Mesodermal cell (in vitro differentiated cells): ENCODE measurements at regions not wholly inside any gene's neighbourhood (a gene's known extent, or its start where the extent isn't known, plus 50 kb on each side); places are given as distances from the start of the nearest gene placed in this dataset.
A peak's percentile ranks its signal among the peaks of the same experiment; 100 is the strongest.

Experiments used
- H3K27ac ChIP-seq: 2 replicates; pipeline ENCODE4 v1.7.0; 2013; ENCODE audit warnings: mild to moderate bottlenecking, low read depth, low read length, moderate library complexity; ENCODE audit not compliant: severe bottlenecking
- H3K36me3 ChIP-seq: 2 replicates; pipeline ENCODE4 v1.7.1; 2013; ENCODE audit warnings: mild to moderate bottlenecking, low read length, moderate library complexity; ENCODE audit not compliant: control insufficient read depth, insufficient read depth
- H3K4me1 ChIP-seq: one replicate; pipeline ENCODE4 v1.7.1; 2013; ENCODE audit warnings: mild to moderate bottlenecking, low read length; ENCODE audit not compliant: insufficient read depth, control insufficient read depth, poor library complexity, severe bottlenecking
- H3K4me3 ChIP-seq: 2 replicates; pipeline ENCODE4 v1.7.0; 2013; ENCODE audit warnings: low read length, control low read depth, mild to moderate bottlenecking; ENCODE audit not compliant: insufficient read depth, poor library complexity, severe bottlenecking; ENCODE audit errors: extremely low read depth
- H3K9me3 ChIP-seq: 2 replicates; pipeline ENCODE4 v1.7.1; 2013; ENCODE audit warnings: mild to moderate bottlenecking, low read length, moderate library complexity; ENCODE audit not compliant: control insufficient read depth
- WGBS, 2 experiments: methylation state at CpG; one replicate each; pipeline ENCODE4 v1.1.5; 2013; ENCODE audit warnings: missing lambda C conversion rate in 2 of 2; ENCODE audit not compliant: insufficient coverage in 2 of 2; 5-methylcytosine and 5-hydroxymethylcytosine counted together

DNA sequence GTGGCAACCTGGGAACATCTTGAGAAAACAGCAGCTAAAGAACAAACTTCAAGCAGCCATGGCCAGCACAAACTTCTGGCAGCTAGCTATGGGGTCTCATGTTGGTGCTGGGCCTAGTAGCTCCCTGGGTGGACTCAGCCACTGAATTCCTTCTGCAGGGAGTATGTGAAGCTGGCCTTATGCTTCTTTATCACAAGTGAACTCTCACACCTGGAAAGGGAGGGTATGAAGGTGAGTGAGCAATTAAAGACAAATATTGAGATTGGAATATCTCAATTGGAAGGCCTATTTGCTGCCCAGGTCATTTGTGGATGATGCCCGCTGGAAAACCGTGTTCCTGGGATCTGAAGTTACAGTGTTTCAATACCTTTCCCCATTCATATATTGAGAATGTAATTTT, 153.3 kb upstream of the RPS6KA3 start:
- no CpG with 5 or more reads among the region's 2 CpGs for WGBS, 2 experiments
- no peaks in the 10 kb centered on the region for H3K36me3 ChIP-seq
- H3K27ac ChIP-seq: no peak overlapping the region

DNA sequence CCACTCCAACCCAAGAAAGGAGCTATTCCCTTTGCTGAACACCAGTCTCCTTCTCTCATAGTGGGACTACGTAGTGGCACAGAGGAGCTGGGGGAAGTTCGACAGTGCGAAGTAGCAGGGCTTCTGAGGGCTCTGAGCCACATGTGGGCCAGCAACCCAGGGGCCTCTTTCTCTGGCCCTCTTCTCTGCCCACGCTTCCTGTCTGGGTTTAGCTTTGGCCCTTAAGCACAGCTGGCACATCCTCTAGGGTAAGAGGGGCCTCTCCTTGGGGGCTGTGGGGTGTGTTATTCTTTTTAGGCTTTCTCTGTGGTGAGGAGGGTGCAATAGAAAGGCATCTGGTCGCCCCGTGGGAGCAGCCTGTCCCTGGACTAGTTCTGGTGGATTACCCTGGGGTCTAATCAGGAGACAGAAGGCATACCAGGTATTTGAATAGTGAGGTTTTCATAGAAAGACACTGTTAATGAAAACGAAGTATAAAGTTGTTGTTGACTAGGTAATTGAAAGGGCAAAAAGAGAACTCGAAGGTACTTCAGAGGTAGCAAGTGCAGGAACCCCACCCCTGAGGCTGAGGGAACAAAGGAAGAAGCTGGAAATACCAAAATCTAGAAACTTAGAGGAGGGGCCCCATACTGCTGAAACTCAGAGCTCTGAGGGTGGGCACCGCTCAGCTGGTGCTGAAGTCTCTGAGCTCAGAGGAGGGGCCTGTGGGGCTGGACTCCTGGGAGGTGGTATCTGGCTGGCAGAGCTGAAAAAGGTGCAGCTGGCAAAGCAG, 151.9 kb upstream of the RPS6KA3 start:
- no peak overlapping the region for H3K4me3 ChIP-seq

More for the DNA sequence above, 153.3 kb upstream of the RPS6KA3 start:
- no peak overlapping the region for H3K4me3 ChIP-seq
- peaks cover 5% of the 10 kb centered on the region for H3K4me1 ChIP-seq
- no peaks in the 10 kb centered on the region for H3K9me3 ChIP-seq

DNA sequence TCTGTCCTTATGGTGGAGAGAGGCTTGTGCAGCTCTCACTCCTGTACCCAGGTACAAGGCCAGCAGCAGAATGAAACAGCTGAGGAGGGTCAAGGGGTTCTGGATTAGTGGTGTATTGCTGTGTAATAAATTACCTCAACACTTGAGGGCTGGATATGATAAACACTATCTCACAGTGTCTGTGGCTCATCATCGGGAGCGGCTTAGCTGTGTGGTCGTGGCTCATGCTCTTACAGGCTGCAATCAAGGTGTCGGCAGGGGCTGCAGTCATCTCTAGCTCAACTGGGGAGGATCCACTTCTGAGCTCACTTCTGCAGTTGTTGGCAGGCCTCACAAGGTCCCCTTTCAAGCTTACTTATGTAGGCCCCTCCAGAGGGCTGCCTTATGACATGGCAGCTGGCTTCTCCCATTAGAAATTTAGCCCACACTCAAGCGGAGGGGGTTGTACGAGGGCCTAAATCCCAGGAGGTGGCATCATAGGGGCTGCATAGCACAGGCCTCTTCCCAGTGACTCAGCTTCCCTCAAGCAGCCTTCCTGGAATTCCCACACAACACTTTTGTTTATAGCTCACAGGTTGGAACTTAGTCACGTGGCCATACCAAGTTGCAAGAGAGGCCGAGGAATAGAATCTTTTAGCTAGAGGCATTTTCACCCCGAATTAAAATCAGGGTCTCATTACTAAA, 148.2 kb upstream of the RPS6KA3 start:
- WGBS, 2 experiments: 88% methylated on average over 6 of the region's 9 CpGs; no CpG with 5 or more reads in 1 of the 2 experiments
- Histone ChIP-seq H3K36me3 (no peaks in the 10 kb centered on the region), H3K4me3 (no peak overlapping the region), H3K9me3 (no peaks in the 10 kb centered on the region), H3K27ac (peak overlapping the region; percentile 66), H3K4me1 (peaks cover 11% of the 10 kb centered on the region)

More for the DNA sequence above, 151.9 kb upstream of the RPS6KA3 start:
- no peak overlapping the region for H3K27ac ChIP-seq
- peaks cover 11% of the 10 kb centered on the region for H3K4me1 ChIP-seq
- H3K9me3 ChIP-seq: no peaks in the 10 kb centered on the region
- no peaks in the 10 kb centered on the region for H3K36me3 ChIP-seq
- WGBS, 2 experiments: 83 to 87% methylated on average over 3 to 8 of the region's 9 CpGs

DNA sequence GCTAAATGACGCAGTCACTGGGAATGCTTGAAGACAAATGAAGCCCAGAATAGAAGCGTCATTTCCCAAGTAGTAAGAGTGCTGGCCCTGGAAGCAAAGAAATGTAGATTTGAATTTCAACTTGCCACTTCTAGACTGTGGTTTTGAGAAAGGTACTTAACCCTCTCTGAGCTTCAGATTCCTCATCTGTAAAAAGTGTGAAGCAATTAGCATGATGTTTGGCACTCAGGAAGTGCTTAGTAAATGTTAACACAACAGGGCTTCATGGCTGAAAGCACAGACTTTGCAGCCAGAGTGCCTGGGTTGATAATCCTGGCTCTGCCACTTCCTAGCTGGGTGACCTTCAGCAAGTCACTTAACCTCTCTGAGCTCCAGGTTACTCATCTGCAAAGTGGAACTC, 147.4 kb upstream of the RPS6KA3 start:
- peaks cover 11% of the 10 kb centered on the region for H3K4me1 ChIP-seq
- H3K4me3 ChIP-seq: no peak overlapping the region
- H3K36me3 ChIP-seq: no peaks in the 10 kb centered on the region
- H3K27ac ChIP-seq: no peak overlapping the region
- 80% methylated on average over 1 of the region's 2 CpGs; no CpG with 5 or more reads in 1 of the 2 experiments for WGBS, 2 experiments
- no peaks in the 10 kb centered on the region for H3K9me3 ChIP-seq

DNA sequence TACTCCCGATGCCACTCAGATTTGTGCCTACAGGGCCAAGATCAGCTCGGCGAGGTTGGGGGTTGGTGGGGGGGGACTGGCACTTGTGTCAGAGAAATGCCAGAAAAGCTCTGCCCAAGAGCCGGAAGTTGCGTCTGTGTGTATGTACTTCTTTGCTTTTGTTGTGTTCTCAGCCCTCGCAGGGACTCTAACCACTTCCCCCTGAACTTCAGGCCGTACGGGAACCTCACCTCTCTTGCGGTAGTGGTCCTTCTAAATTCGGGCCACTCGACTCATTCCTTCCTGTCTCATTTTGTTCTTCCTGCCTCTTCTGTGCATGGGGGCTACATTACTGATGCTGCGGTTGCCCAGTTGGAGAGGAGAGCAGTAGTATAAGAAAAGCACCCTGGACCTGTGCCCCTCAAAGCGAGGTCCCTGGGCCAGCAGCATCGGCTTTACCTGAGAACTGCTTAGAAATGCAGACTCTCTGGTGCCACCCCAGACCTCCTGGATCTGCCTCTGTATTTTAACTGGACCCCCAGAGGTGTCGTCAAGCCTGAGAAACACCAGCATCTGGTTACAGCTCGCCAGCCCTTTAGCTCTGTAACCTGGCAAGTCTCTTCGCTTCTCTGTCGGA, 146.3 kb upstream of the RPS6KA3 start:
- no peaks in the 10 kb centered on the region for H3K9me3 ChIP-seq
- H3K4me3 ChIP-seq: no peak overlapping the region
- H3K36me3 ChIP-seq: no peaks in the 10 kb centered on the region
- peaks cover 11% of the 10 kb centered on the region for H3K4me1 ChIP-seq
- WGBS, 2 experiments: 96 to 97% methylated on average over 4 to 6 of the region's 18 CpGs
- no peak overlapping the region for H3K27ac ChIP-seq

DNA sequence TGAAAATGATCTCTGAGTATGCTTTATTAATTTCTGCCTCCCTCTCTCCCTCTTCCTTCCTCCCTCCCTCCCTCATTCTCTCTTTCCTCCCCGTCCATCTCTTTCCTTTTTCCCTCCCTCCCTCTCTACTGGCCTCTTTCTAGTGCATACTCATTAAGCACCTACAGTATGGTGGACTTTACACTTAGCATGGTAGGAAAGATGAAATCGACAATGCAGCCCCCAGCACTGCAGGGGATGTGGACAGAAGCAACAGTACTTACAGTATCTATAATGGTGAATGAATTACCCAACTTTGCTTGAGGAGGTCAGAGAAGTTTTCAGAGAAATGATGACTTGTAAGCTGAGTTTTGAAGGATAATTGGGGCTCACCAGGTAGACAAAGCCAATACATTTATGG, 143.8 kb upstream of the RPS6KA3 start:
- peaks cover 11% of the 10 kb centered on the region for H3K4me1 ChIP-seq
- no peak overlapping the region for H3K27ac ChIP-seq
- H3K9me3 ChIP-seq: no peaks in the 10 kb centered on the region
- no peak overlapping the region for H3K4me3 ChIP-seq
- no CpG with 5 or more reads among the region's 2 CpGs for WGBS, 2 experiments
- H3K36me3 ChIP-seq: no peaks in the 10 kb centered on the region

DNA sequence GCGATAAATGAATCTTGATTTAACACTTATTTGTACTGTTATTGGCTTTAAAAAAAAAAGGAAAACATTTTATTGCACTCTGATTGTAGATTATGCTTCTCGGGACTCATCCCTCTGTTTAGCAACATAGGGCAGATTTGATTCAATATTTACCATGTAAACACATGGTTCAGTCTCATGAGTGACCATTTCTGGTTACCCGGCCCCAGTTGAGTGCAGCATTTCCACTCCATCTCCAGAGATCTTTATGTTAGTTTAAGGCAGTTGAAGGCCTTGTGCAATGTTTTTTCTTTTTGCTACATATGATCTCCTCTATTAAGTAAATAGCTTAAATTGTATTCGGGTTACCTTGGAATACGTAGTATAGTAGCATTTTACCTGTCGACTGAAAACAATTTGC, 143.3 kb upstream of the RPS6KA3 start:
- Histone ChIP-seq H3K9me3 (no peaks in the 10 kb centered on the region), H3K4me3 (no peak overlapping the region), H3K4me1 (peaks cover 5% of the 10 kb centered on the region), H3K36me3 (no peaks in the 10 kb centered on the region), H3K27ac (no peak overlapping the region)
- 100% methylated on average over 1 of the region's 6 CpGs; no CpG with 5 or more reads in 1 of the 2 experiments for WGBS, 2 experiments

DNA sequence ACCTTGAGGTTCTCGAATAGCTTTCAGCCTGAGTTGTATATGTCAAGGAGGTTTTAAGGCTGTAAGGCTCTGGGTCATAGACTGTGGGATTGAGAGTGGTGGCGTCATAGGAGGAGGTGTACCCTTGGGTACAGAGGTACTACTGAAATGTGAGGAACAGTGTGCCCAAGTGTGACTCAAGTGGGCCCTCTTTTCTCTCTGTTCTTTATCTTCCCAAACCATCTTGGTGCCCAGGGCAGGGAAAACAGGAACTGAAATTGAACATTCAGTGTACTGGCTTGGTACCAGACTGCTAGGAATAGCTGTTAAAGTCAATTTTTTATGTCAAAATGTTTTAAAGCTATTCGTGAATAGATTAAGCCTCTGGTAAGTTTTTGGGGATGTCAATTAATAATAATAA, 136.2 kb upstream of the RPS6KA3 start:
- H3K4me3 ChIP-seq: no peak overlapping the region
- H3K27ac ChIP-seq: no peak overlapping the region
- WGBS, 2 experiments: 100% methylated on average over 1 of the region's 3 CpGs; no CpG with 5 or more reads in 1 of the 2 experiments
- no peaks in the 10 kb centered on the region for H3K36me3 ChIP-seq
- H3K4me1 ChIP-seq: no peaks in the 10 kb centered on the region
- no peaks in the 10 kb centered on the region for H3K9me3 ChIP-seq

DNA sequence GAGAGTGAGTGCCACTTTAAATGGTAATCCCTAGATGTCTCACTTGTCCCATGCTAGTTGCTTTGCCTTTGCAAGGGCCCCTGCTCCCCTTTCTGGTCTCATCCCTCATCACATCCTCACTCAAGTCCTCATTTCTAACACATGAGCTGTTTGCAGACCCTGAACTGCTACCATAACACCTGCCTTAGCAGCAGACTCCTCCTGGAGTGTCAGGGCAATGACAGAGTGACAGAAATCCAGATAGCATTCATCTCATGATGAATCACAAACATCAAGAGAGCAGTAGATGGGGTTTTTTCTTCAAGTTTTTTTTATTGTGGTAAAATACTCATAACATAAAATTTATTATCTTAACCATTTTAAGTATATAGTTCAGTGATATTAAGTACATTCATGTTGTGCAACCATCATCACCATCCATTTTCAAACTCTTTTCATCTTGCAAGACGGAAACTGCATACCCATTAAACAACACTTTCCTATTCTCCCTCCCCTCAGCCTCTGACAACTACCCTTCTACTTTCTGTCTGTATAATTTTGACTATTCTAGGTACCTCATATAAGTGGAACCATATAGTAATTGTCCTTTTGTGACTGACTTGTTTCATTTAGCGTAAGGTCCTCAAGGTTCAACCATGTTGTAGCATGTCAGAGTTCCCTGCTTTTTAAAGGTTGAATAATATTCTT, 133.2 kb upstream of the RPS6KA3 start:
- Histone ChIP-seq H3K36me3 (no peaks in the 10 kb centered on the region), H3K27ac (no peak overlapping the region), H3K4me1 (no peaks in the 10 kb centered on the region), H3K4me3 (no peak overlapping the region), H3K9me3 (no peaks in the 10 kb centered on the region)
- WGBS, 2 experiments: no CpG with 5 or more reads among the region's 2 CpGs

DNA sequence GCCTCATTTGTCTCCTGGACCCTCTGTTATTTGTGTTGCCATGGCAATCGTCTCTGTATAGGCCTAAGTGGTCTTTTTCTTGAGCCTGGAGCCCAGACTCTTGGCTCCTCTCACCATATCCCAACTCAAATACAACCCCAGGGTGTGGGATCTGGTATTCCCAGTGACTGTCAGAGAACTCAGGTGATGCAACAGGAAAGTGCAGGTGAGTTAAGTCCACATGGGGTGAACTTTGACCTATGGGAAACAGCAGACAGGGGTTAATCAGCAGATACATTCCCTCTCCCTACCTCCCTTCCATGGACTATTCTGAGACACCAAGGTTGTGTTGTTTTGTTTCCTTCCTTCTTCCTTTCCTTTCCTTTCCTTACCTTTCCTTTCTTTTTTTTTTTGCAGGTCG, 130.9 kb upstream of the RPS6KA3 start:
- Histone ChIP-seq H3K4me1 (no peaks in the 10 kb centered on the region), H3K36me3 (no peaks in the 10 kb centered on the region), H3K4me3 (no peak overlapping the region), H3K27ac (no peak overlapping the region), H3K9me3 (no peaks in the 10 kb centered on the region)
- WGBS, 2 experiments: 100% methylated on average over 1 of the region's 2 CpGs; no CpG with 5 or more reads in 1 of the 2 experiments
